LNCAP (cell line): ENCODE measurements at regions not wholly inside any gene's neighbourhood (a gene's known extent, or its start where the extent isn't known, plus 50 kb on each side); places are given as distances from the start of the nearest gene placed in this dataset.

ENCODE experiments used
- CTCF ChIP-seq: fragments of 450-650 bp; IDR thresholded peaks from 2 replicates; pipeline ENCODE4 v1.5.1; 2017; ENCODE audit warnings: mild to moderate bottlenecking

GRCh38 chr18:38980420-38980819 is 1414.8 kb upstream of the CELF4 start:
- TF ChIP-seq CTCF = no peak

GRCh38 chr18:38972571-38972970 is 1407.0 kb upstream of the CELF4 start:
- TF ChIP-seq CTCF = no peak

- TF ChIP-seq CTCF = no peak
Observed at GRCh38 chr18:38971881-38972280, 1406.3 kb upstream of the CELF4 start.

GRCh38 chr18:38966841-38967240 is 1401.2 kb upstream of the CELF4 start:
- TF ChIP-seq CTCF = no peak

- TF ChIP-seq CTCF = no peak
Observed at GRCh38 chr18:38963943-38964660, 1398.5 kb upstream of the CELF4 start.

GRCh38 chr18:38961880-38962279 is 1396.3 kb upstream of the CELF4 start:
- TF ChIP-seq CTCF = no peak

- no peak for TF ChIP-seq CTCF
Observed at GRCh38 chr18:38957736-38958135, 1392.1 kb upstream of the CELF4 start.

GRCh38 chr18:38956068-38956467 is 1390.5 kb upstream of the CELF4 start:
- no peak for TF ChIP-seq CTCF
